Duodenal mucosa (tissue), 2 donors: ENCODE measurements at regions not wholly inside any gene's neighbourhood (a gene's known extent, or its start where the extent isn't known, plus 50 kb on each side); places are given as distances from the start of the nearest gene placed in this dataset.
"Not testable (repeated sequence)": the region's sequence is repeated elsewhere in the genome, so short reads cannot be mapped to it uniquely, and the experiment has no call there.

Experiments
- H3K27ac ChIP-seq: one replicate; pipeline ENCODE4 v1.7.0; 2013; ENCODE audit warnings: low read depth, low read length
- H3K27me3 ChIP-seq, 2 donors: one replicate each; pipeline ENCODE4 v1.7.0; 2013; ENCODE audit warnings: low read length in 2 of 2, control low read depth in 1 of 2; ENCODE audit not compliant: insufficient read depth in 2 of 2, control insufficient read depth in 1 of 2
- H3K36me3 ChIP-seq, 2 donors: one replicate each; pipeline ENCODE4 v1.7.0; 2013; ENCODE audit warnings: low read length in 2 of 2, control low read depth in 1 of 2; ENCODE audit not compliant: insufficient read depth in 2 of 2, control insufficient read depth in 1 of 2
- H3K4me1 ChIP-seq, 2 donors: one replicate each; pipeline ENCODE4 v1.7.0; 2013; ENCODE audit warnings: low read length in 2 of 2, control low read depth in 1 of 2; ENCODE audit not compliant: insufficient read depth in 2 of 2, control insufficient read depth in 1 of 2
- H3K4me3 ChIP-seq, 2 donors: one replicate each; pipeline ENCODE4 v1.7.0; 2013; ENCODE audit warnings: low read length in 2 of 2, low read depth in 1 of 2
- H3K9ac ChIP-seq, 2 donors: one replicate each; pipeline ENCODE4 v1.7.0; 2013; ENCODE audit warnings: low read length in 2 of 2, low read depth in 1 of 2
- H3K9me3 ChIP-seq, 2 donors: one replicate each; pipeline ENCODE4 v1.7.0; 2013; ENCODE audit warnings: low read length in 2 of 2, control low read depth in 1 of 2; ENCODE audit not compliant: control insufficient read depth in 1 of 2

DNA sequence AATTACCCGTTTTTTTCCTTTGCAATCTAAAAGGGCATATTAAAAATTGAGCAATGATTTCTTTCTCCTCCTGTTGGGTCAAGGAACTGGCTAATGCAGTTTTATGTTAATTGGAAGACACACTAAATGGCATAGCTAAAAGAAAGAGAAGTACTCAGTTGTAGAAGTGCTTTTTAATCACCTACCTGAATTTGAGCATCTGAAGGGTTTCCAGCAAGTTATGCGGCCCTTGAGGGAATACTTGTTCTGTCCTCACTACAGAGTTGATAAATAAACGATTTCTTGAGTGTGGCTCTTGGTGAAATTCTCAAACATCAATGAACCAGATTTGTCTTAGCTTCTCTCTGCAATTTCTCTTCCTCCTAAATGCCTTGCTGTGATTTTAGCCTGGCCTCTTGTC, 184.1 kb upstream of the RPH3A start:
- H3K27ac ChIP-seq: no peak overlapping the region
- H3K9me3 ChIP-seq: no peaks in the 10 kb centered on the region
- no peak overlapping the region for H3K4me3 ChIP-seq
- no peaks in the 10 kb centered on the region for H3K36me3 ChIP-seq
- peaks cover 0 to 5% of the 10 kb centered on the region in 2 donors for H3K27me3 ChIP-seq
- H3K9ac ChIP-seq: no peak overlapping the region
- H3K4me1 ChIP-seq: no peaks in the 10 kb centered on the region

DNA sequence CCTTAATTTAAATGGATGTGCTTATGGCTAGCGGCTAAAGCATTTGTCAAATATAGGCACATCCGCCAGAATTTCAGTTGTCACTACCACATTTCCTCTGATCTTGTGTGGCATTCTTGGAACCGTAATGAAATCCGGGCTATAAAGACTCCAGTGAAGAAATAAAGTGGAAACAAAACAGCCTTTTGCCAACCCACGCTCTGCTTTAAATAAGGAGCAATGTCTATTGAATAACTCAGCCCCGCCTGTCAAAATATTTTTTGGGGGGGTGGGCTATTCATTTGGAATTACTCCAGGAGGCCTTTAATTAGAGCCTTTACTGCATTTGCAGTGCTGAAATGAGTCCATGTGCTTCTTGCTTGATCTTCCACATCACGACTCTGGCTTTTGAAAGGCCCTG, 179.6 kb upstream of the RPH3A start:
- Histone ChIP-seq H3K4me3 (no peak overlapping the region), H3K4me1 (no peaks in the 10 kb centered on the region), H3K36me3 (no peaks in the 10 kb centered on the region), H3K9me3 (no peaks in the 10 kb centered on the region), H3K27me3 (peaks cover 0 to 12% of the 10 kb centered on the region in 2 donors), H3K9ac (no peak overlapping the region), H3K27ac (no peak overlapping the region)

DNA sequence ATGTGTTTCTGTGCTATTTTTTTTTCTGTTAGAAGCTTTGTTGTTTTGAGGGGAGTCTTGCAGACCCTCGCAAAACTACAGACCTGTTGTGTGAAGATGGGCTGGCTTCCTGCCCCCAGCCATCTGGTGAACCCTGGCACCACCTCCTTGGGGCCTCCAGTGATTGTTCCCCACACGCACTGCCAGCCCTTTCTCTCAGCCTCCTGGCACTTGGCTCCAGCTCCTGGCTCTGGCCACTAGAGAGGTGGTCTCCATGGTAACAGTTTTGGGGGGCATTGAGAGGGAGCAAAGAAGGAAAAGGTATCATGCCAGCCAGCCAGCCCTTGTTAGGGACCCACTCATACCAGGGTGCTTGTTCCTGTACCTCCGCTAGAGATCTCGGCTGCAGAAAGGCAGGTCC, 176.4 kb upstream of the RPH3A start:
- Histone ChIP-seq H3K9ac (no peak overlapping the region), H3K4me3 (no peak overlapping the region), H3K27ac (no peak overlapping the region), H3K27me3 (peaks cover 0 to 11% of the 10 kb centered on the region in 2 donors), H3K9me3 (no peaks in the 10 kb centered on the region), H3K4me1 (no peaks in the 10 kb centered on the region), H3K36me3 (no peaks in the 10 kb centered on the region)

DNA sequence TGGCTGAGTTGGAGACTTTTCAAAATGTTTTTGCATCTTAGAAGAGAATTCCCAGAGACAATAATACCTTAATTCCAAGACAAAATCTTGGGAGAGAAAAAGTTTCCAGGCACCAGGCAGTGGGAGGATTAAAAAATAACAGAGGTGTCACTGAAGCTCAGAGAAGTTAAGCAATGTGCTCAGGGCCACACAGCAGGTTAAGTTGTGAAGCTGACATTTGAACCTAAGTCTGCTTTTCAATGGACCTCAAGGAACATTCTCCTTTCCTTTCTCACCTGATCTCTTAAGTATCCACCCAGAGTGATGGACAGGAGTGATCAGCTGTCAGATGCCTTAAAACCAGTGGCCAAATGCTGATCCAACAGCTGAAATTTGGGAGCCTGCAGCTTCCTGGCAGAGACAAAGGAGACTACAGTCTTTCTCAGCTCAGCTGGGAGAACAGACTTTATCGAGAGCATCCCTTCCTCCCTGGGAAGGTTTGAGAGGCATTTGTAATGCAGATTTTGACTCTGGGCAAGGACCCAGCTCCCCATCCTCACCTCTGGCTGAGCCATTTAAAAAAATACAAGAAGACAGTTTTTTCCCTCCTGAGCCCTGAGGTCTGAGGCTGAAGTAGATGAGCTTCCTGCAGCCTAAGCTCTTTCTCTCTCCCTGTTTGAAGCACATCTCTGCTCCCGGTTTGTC, 174.9 kb upstream of the RPH3A start:
- Histone ChIP-seq H3K9me3 (no peaks in the 10 kb centered on the region), H3K4me1 (no peaks in the 10 kb centered on the region), H3K36me3 (no peaks in the 10 kb centered on the region), H3K9ac (no peak overlapping the region), H3K4me3 (no peak overlapping the region), H3K27ac (no peak overlapping the region), H3K27me3 (peaks cover 0 to 11% of the 10 kb centered on the region in 2 donors)

DNA sequence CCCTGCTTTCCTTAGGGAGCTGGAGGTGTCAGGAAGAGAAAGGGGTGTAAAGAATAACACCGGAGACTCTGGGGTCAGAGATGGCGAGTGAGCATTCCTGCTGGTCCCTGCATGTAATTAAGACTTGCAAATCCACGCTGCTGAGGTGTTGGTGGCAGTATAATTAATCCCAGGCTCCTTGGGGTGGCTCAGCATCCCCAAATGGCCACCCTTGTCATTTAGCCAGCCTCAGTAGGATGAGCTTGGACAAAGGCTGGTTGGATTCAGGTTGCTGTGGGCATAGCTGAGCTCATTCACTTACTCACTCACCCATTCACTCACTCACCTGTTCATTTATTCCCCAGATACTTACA, 174.4 kb upstream of the RPH3A start:
- no peaks in the 10 kb centered on the region for H3K4me1 ChIP-seq
- no peak overlapping the region for H3K27ac ChIP-seq
- H3K36me3 ChIP-seq: no peaks in the 10 kb centered on the region
- H3K9ac ChIP-seq: no peak overlapping the region
- peaks cover 0 to 11% of the 10 kb centered on the region in 2 donors for H3K27me3 ChIP-seq
- H3K9me3 ChIP-seq: no peaks in the 10 kb centered on the region
- no peak overlapping the region for H3K4me3 ChIP-seq

DNA sequence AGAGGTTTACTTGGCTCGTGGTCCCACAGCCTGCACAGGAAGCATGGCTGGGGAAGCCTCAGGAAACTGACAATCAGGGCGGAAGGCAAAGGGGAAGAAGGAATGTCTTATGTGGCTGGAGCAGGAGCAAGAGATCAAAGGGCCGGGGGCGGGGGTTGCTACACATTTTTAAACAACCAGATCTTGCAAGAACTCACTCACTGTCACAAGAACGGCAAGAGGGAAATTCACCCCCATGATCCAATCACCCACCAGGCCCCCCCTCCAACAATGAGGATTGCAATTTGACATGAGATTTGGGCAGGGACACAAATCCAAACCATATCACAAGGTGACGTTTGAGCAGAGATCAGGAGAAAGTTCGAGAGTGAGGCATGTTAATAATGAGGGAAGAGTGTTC, 163.7 kb upstream of the RPH3A start:
- H3K4me3 ChIP-seq: no peak overlapping the region
- H3K27me3 ChIP-seq: no peaks in the 10 kb centered on the region
- H3K9ac ChIP-seq: no peak overlapping the region
- H3K9me3 ChIP-seq: no peaks in the 10 kb centered on the region
- H3K36me3 ChIP-seq: no peaks in the 10 kb centered on the region
- no peak overlapping the region for H3K27ac ChIP-seq
- H3K4me1 ChIP-seq: no peaks in the 10 kb centered on the region

DNA sequence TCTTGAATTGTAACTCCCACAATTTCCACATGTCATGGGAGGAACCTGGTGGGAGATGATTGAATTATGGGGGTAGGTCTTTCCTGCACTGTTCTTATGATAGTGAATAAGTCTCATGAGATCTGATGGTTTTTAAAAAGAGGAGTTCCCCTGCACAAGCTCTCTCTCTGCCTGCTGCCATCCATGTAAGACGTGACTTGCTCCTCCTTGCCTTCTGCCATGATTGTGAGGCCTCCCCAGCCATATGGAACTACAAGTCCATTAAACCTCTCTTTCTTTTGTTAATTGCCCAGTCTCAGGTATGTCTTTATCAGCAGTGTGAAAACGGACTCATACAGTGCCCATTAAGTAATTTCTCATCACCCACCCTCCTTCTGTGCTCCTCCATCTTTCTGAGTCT, 159.6 kb upstream of the RPH3A start:
- not testable (repeated sequence) for H3K27me3 ChIP-seq, H3K27ac ChIP-seq, H3K9ac ChIP-seq, H3K4me3 ChIP-seq, H3K9me3 ChIP-seq, H3K36me3 ChIP-seq, H3K4me1 ChIP-seq

DNA sequence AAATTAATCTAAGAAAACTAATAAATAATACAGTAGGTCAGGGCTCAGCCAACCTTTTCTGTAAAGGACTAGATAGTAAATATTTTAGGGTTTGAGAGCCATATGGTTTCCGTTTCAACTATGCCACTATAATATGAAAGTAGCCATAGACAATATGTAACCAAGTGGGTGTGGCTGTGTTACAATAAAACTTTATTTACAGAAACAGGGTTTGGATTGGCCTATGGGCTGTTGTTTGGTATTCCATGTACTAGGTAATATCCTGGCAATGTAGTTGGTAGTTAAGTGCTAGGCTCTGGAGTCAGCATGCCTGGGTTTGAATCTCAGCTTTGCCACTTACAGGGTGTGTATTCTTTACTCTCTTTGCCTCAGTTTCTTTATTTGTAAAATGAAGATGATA, 156.5 kb upstream of the RPH3A start:
- H3K9me3 ChIP-seq: no peaks in the 10 kb centered on the region
- H3K4me1 ChIP-seq: no peaks in the 10 kb centered on the region
- H3K4me3 ChIP-seq: no peak overlapping the region
- H3K27me3 ChIP-seq: peaks cover 0 to 3% of the 10 kb centered on the region in 2 donors
- H3K9ac ChIP-seq: no peak overlapping the region
- no peaks in the 10 kb centered on the region for H3K36me3 ChIP-seq
- H3K27ac ChIP-seq: no peak overlapping the region

DNA sequence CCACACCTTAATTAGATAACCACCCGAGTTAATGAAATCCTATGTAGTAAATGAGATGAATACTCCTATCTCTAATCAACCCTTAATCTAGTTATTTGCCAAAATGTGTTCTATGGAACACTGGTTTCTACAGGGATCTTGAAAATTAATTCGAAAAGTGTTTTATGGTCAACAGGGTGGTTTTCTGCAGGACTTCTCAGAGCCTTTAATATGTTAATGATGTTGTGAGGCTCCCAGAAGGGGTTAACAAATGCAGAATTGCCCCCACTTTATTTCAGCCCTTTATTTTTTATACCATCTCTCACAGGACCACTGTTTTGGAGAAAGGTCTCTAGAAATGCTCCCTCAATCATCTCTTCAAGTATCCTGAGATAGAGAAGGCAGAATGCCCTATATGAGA, 153.1 kb upstream of the RPH3A start:
- no peaks in the 10 kb centered on the region for H3K36me3 ChIP-seq
- peaks cover 0 to 3% of the 10 kb centered on the region in 2 donors for H3K27me3 ChIP-seq
- no peak overlapping the region for H3K27ac ChIP-seq
- no peaks in the 10 kb centered on the region for H3K4me1 ChIP-seq
- no peak overlapping the region for H3K9ac ChIP-seq
- H3K9me3 ChIP-seq: no peaks in the 10 kb centered on the region
- no peak overlapping the region for H3K4me3 ChIP-seq

DNA sequence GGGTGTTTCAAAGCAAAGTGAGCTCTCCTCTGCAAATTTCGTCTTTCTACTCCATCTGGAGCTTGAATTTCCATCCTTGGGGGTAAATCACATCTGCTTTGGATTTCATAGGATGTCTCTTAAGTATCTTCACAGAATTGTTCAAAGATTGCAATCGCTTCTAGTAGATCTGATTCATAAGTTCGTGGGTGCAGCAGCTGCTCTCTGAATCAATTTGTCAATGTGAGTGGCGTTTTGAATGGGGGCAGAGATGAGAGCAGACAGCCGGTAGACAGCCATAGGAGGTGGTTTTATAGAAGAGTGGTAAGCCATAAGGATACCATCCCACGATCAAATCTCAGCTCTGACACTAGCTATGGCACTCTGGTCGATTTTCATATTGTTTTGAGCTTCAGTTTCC, 146.0 kb upstream of the RPH3A start:
- no peaks in the 10 kb centered on the region for H3K9me3 ChIP-seq
- H3K27me3 ChIP-seq: no peaks in the 10 kb centered on the region
- H3K4me1 ChIP-seq: no peaks in the 10 kb centered on the region
- no peak overlapping the region for H3K9ac ChIP-seq
- no peak overlapping the region for H3K4me3 ChIP-seq
- no peaks in the 10 kb centered on the region for H3K36me3 ChIP-seq
- H3K27ac ChIP-seq: no peak overlapping the region

DNA sequence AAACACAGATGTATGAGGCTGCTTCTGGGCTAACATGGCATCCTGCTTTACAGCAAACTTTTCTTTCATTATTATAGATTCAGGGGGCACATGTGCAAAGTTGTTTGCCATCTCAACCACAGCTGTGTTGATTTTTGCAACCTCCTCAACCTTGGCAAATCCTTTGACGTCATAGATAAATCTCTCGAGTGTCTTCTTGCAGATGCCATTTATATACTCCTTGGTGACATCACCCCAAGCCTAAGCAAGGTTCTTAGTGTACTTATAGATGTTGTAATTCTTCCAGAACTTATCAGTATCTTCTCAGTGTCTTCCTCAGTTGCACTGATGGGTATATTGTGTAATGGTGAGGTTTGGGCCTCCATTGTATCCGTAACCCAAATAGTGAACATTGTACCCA, 135.4 kb upstream of the RPH3A start:
- no peak overlapping the region for H3K4me3 ChIP-seq
- no peaks in the 10 kb centered on the region for H3K27me3 ChIP-seq
- no peaks in the 10 kb centered on the region for H3K4me1 ChIP-seq
- H3K36me3 ChIP-seq: no peaks in the 10 kb centered on the region
- no peak overlapping the region for H3K9ac ChIP-seq
- H3K9me3 ChIP-seq: no peaks in the 10 kb centered on the region
- H3K27ac ChIP-seq: no peak overlapping the region
